CD1c-positive myeloid dendritic cell (primary cell): ENCODE measurements at regions not wholly inside any gene's neighbourhood (a gene's known extent, or its start where the extent isn't known, plus 50 kb on each side); places are given as distances from the start of the nearest gene placed in this dataset.
"Not testable (repeated sequence)": the region's sequence is repeated elsewhere in the genome, so short reads cannot be mapped to it uniquely, and the experiment has no call there.

Source experiments
- DNase-seq: peaks from one replicate; pipeline ENCODE4 v3.0.0-alpha.2; 2016; ENCODE audit errors: extremely low spot score

GRCh38 chr4:24208691-24209090, 318.8 kb upstream of the PPARGC1A start:
- DNase-seq, result no peak

GRCh38 chr4:24204708-24205107, 314.9 kb upstream of the PPARGC1A start:
- not testable (repeated sequence) for DNase-seq

GRCh38 chr4:24203926-24204325, 314.1 kb upstream of the PPARGC1A start:
- no peak for DNase-seq

GRCh38 chr4:24202579-24202978, 312.7 kb upstream of the PPARGC1A start:
- DNase-seq, result no peak

GRCh38 chr4:24197955-24198354, 308.1 kb upstream of the PPARGC1A start:
- DNase-seq, result no peak

GRCh38 chr4:24196785-24197184, 306.9 kb upstream of the PPARGC1A start:
- DNase-seq, result no peak

GRCh38 chr4:24195991-24196736, 306.3 kb upstream of the PPARGC1A start:
- no peak for DNase-seq

- DNase-seq, result no peak
These were observed 302.3 kb upstream of the PPARGC1A start for GRCh38 chr4:24192018-24192641.

GRCh38 chr4:24190761-24191695, 301.2 kb upstream of the PPARGC1A start:
- DNase-seq, result no peak

- no peak for DNase-seq
These were observed 298.6 kb upstream of the PPARGC1A start for GRCh38 chr4:24188459-24188858.

GRCh38 chr4:24186466-24186865, 296.6 kb upstream of the PPARGC1A start:
- DNase-seq, result no peak

- DNase-seq, result no peak
These were observed 291.2 kb upstream of the PPARGC1A start for GRCh38 chr4:24181005-24181404.

- no peak for DNase-seq
These were observed 290.7 kb upstream of the PPARGC1A start for GRCh38 chr4:24180586-24180985.

- no peak for DNase-seq
These were observed 289.5 kb upstream of the PPARGC1A start for GRCh38 chr4:24179201-24179840.

GRCh38 chr4:24177443-24177842, 287.6 kb upstream of the PPARGC1A start:
- not testable (repeated sequence) for DNase-seq

- DNase-seq, result no peak
These were observed 285.9 kb upstream of the PPARGC1A start for GRCh38 chr4:24175707-24176106.

GRCh38 chr4:24174602-24175001, 284.8 kb upstream of the PPARGC1A start:
- DNase-seq, result no peak

- no peak for DNase-seq
These were observed 282.6 kb upstream of the PPARGC1A start for GRCh38 chr4:24172406-24172805.

GRCh38 chr4:24169956-24170355, 280.1 kb upstream of the PPARGC1A start:
- no peak for DNase-seq

GRCh38 chr4:24168658-24169057, 278.8 kb upstream of the PPARGC1A start:
- no peak for DNase-seq

GRCh38 chr4:24166501-24166900, 276.7 kb upstream of the PPARGC1A start:
- no peak for DNase-seq

GRCh38 chr4:24164797-24165196, 274.9 kb upstream of the PPARGC1A start:
- no peak for DNase-seq
